ENCODE measurements at regions not wholly inside any gene's neighbourhood (a gene's known extent, or its start where the extent isn't known, plus 50 kb on each side); places are given as distances from the start of the nearest gene placed in this dataset.

DNA sequence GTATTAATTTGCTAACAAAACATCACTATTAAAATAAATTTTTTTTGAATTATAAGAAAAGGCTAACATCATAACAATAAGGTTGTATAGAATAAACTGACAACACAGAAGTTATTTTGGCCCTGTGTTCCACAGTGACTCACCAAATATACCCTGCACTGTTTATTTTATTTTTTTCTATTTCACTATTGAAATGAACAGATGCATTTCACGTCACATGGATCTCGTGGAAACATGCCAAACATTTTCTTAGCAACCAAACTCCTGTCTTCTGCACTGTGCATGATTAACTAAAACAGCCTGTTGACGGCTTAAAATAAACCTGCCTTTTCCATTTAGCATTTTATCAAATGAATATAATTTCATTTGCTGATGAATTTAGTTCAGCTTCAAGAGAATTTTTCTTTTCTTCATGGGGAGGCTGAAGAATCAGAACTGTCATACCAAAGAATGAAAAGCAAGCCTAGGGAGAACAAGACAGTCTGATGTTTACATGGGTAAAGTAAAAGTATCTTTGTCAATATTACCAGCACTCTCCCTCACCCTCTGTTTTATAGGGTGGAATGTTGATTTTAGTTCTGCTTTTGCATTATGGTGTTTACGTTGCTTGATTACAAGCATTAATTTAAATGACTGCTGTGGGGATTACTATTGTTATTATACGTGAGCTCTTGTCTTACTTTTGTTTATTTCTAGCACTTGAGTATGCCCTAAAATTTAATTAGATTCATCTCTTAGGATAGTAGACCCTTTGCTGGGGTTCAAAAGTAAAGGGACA is 115.3 kb downstream of the LCA5 start:
- H3K27me3 ChIP-seq (ENCODE audit: insufficient read depth, low read length) = no peaks in the 10 kb centered on the region
- no peaks in the 10 kb centered on the region for H3K36me3 ChIP-seq (ENCODE audit: control insufficient read depth in 1 of 2, insufficient read depth in 2 of 2, low read length in 2 of 2)
- TF ChIP-seq ELF1 (IDR thresholded peaks at IDR 0.05; ENCODE audit: borderline replicate concordance, low read depth) (no peak), ZFX (IDR thresholded peaks at IDR 0.05) (no peak), EZH2phosphoT487 (IDR thresholded peaks at IDR 0.05; ENCODE audit: borderline replicate concordance) (no peak), CBX3 (IDR thresholded peaks at IDR 0.05; ENCODE audit: low read depth) (no peak), SRF (IDR thresholded peaks at IDR 0.05; ENCODE audit: low read depth) (no peak), JUND (IDR thresholded peaks at IDR 0.05) (no peak), CEBPB (IDR thresholded peaks at IDR 0.05; ENCODE audit: low read depth) (no peak), POLR2A (IDR thresholded peaks at IDR 0.05; ENCODE audit: borderline replicate concordance, extremely low read depth, insufficient read depth, insufficient read length) (no peak), EZH2 (IDR thresholded peaks at IDR 0.05) (no peak), MAX (IDR thresholded peaks at IDR 0.05) (no peak), POLR2AphosphoS5 (IDR thresholded peaks at IDR 0.05; ENCODE audit: low read depth, low read length) (no peak), RAD21 (IDR thresholded peaks at IDR 0.05; ENCODE audit: low read depth) (no peak)
- TF ChIP-seq, protein P1, sequence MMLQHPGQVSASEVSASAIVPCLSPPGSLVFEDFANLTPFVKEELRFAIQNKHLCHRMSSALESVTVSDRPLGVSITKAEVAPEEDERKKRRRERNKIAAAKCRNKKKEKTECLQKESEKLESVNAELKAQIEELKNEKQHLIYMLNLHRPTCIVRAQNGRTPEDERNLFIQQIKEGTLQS (IDR thresholded peaks at IDR 0.05) = no peak
- TF ChIP-seq, protein P2, sequence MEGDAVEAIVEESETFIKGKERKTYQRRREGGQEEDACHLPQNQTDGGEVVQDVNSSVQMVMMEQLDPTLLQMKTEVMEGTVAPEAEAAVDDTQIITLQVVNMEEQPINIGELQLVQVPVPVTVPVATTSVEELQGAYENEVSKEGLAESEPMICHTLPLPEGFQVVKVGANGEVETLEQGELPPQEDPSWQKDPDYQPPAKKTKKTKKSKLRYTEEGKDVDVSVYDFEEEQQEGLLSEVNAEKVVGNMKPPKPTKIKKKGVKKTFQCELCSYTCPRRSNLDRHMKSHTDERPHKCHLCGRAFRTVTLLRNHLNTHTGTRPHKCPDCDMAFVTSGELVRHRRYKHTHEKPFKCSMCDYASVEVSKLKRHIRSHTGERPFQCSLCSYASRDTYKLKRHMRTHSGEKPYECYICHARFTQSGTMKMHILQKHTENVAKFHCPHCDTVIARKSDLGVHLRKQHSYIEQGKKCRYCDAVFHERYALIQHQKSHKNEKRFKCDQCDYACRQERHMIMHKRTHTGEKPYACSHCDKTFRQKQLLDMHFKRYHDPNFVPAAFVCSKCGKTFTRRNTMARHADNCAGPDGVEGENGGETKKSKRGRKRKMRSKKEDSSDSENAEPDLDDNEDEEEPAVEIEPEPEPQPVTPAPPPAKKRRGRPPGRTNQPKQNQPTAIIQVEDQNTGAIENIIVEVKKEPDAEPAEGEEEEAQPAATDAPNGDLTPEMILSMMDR (IDR thresholded peaks at IDR 0.05 in 2 of 3, conservative IDR thresholded peaks at IDR 0.05 in 1 of 3; ENCODE audit: borderline replicate concordance in 1 of 3, insufficient read depth in 1 of 3, low read depth in 2 of 3, low read length in 2 of 3) = no peak
- no peak overlapping the region for H3K4me3 ChIP-seq (replicated peaks in 1 of 2; ENCODE audit: low read depth in 1 of 2, low read length in 2 of 2)
- H3K4me2 ChIP-seq (ENCODE audit: low read length) = no peak overlapping the region
- no peaks in the 10 kb centered on the region for H4K20me1 ChIP-seq (ENCODE audit: insufficient read depth)
- H3K79me2 ChIP-seq (ENCODE audit: insufficient read depth, low read length) = no peaks in the 10 kb centered on the region
- ChIA-PET CTCF (no interaction called here), RAD21 (ENCODE audit: low non-redundant PET in 1 of 2, low total read pairs in 2 of 2, uncharacterized antibody in 2 of 2, unreplicated experiment in 2 of 2) (no interaction called here), POLR2A (no interaction called here)
- no peaks in the 10 kb centered on the region for H3K4me1 ChIP-seq (ENCODE audit: control insufficient read depth in 1 of 2, insufficient read depth in 2 of 2, low read length in 2 of 2)
- no peaks in the 10 kb centered on the region for H3K9me3 ChIP-seq (ENCODE audit: control insufficient read depth in 1 of 2, insufficient read depth in 1 of 2, low read depth in 1 of 2, low read length in 2 of 2)
- no peak overlapping the region for H2AFZ ChIP-seq (ENCODE audit: low read depth, low read length, poor library complexity, severe bottlenecking)
- BruUV-seq (replicated peaks) = no TSS peak
- intact Hi-C loops (cut with micrococcal nuclease) = no loop called here
- DNase-seq (ENCODE audit: low read depth, low spot score) (no peak), ATAC-seq (no peak)
- H3K9me2 ChIP-seq (ENCODE audit: insufficient read depth) = no peaks in the 10 kb centered on the region
- no peak overlapping the region for H3K9ac ChIP-seq (ENCODE audit: low read length)
- H3K27ac ChIP-seq (ENCODE audit: low read depth, low read length) = no peak overlapping the region
